ENCODE measurements at regions not wholly inside any gene's neighbourhood (a gene's known extent, or its start where the extent isn't known, plus 50 kb on each side); places are given as distances from the start of the nearest gene placed in this dataset.
"Not testable (repeated sequence)": the region's sequence is repeated elsewhere in the genome, so short reads cannot be mapped to it uniquely, and the experiment has no call there.

- DNase-seq = no peak
Measured at GRCh38 chr15:21261965-21262850, 178.1 kb downstream of the POTEB3 start.

- no peak for DNase-seq
Measured at GRCh38 chr15:21261396-21261964, 178.8 kb downstream of the POTEB3 start.

- DNase-seq = no peak
Measured at GRCh38 chr15:21260966-21261395, 179.3 kb downstream of the POTEB3 start.

GRCh38 chr15:21258635-21259034 is 181.7 kb downstream of the POTEB3 start:
- DNase-seq = not testable (repeated sequence)

GRCh38 chr15:21249508-21250019 is 190.7 kb downstream of the POTEB3 start:
- DNase-seq = not testable (repeated sequence)
